PC-9 (cell line): ENCODE measurements at regions not wholly inside any gene's neighbourhood (a gene's known extent, or its start where the extent isn't known, plus 50 kb on each side); places are given as distances from the start of the nearest gene placed in this dataset.

Source experiments
- BruUV-seq: library from RNA; stranded (reverse); fragments of 400-500 nt; replicated peaks from 2 replicates; lab custom pipeline; 2021; lab: Mats Ljungman, UMichigan
- CTCF ChIA-PET: fragments of 300-600 bp; sonication (Branson Sonifier 250); formaldehyde crosslinking; loops from one replicate; lab custom pipeline; 2022; ENCODE audit warnings: antibody characterized with exemption; lab: Charles Lee
- POLR2A ChIA-PET: fragments of 300-600 bp; sonication (Branson Sonifier 250); formaldehyde crosslinking; loops from one replicate; lab custom pipeline; 2022; ENCODE audit warnings: antibody characterized with exemption; ENCODE audit not compliant: unreplicated experiment; lab: Charles Lee
- DNase-seq, 2 experiments: peaks; one replicate each; pipeline versions ENCODE4 v3.0.0 to v3.0.0-alpha.2; 2015 to 2022; ENCODE audit warnings: mixed read lengths in 1 of 2
- H2AFZ ChIP-seq: fragments of 200-600 bp; sonication (generic); 2 replicates; pipeline ENCODE4 v1.8.1; 2017; ENCODE audit warnings: antibody characterized with exemption
- H3F3A ChIP-seq: fragments of 200-600 bp; sonication (generic); 2 replicates; pipeline ENCODE4 v1.8.1; 2017; ENCODE audit warnings: antibody characterized with exemption, mild to moderate bottlenecking, low read depth; ENCODE audit not compliant: insufficient read depth
- H3K27ac ChIP-seq: fragments of 200-600 bp; sonication (generic); 2 replicates; pipeline ENCODE4 v1.6.1; 2016; ENCODE audit warnings: mixed run types
- H3K27me3 ChIP-seq: fragments of 200-600 bp; sonication (generic); 2 replicates; pipeline ENCODE4 v1.6.1; 2016; ENCODE audit warnings: low read depth, mixed run types; ENCODE audit not compliant: insufficient read depth
- H3K36me3 ChIP-seq: fragments of 200-600 bp; sonication (generic); 2 replicates; pipeline ENCODE4 v1.6.1; 2016; ENCODE audit warnings: low read depth, mixed run types
- H3K4me1 ChIP-seq: fragments of 200-600 bp; sonication (generic); replicated peaks from 2 replicates; pipeline ENCODE4 v1.6.1; 2016; ENCODE audit warnings: mixed run types; ENCODE audit not compliant: insufficient read depth
- H3K4me2 ChIP-seq: fragments of 200-600 bp; sonication (generic); 2 replicates; pipeline ENCODE4 v1.6.1; 2017; ENCODE audit warnings: mixed run types
- H3K4me3 ChIP-seq: fragments of 200-600 bp; sonication (generic); 2 replicates; pipeline ENCODE4 v1.6.1; 2016; ENCODE audit warnings: mixed run types
- H3K79me2 ChIP-seq: fragments of 200-600 bp; sonication (generic); 2 replicates; pipeline ENCODE4 v1.6.1; 2017; ENCODE audit warnings: low read depth, mixed run types
- H3K9me2 ChIP-seq: fragments of 200-600 bp; sonication (generic); 2 replicates; pipeline ENCODE4 v1.8.1; 2017; ENCODE audit warnings: mild to moderate bottlenecking; ENCODE audit not compliant: insufficient read depth
- H3K9me3 ChIP-seq: fragments of 200-600 bp; sonication (generic); 2 replicates; pipeline ENCODE4 v1.8.1; 2016; ENCODE audit warnings: low read depth; ENCODE audit not compliant: insufficient read depth
- H4K20me1 ChIP-seq: fragments of 200-600 bp; sonication (generic); 2 replicates; pipeline ENCODE4 v1.8.1; 2017; ENCODE audit not compliant: insufficient read depth
- CTCF ChIP-seq: fragments of 200-600 bp; sonication (generic); conservative IDR thresholded peaks from 2 replicates; pipeline ENCODE4 v1.6.1; 2017; ENCODE audit warnings: mixed run types, antibody characterized with exemption, mild to moderate bottlenecking, moderate library complexity
- EZH2 ChIP-seq: fragments of 200-600 bp; sonication (generic); IDR thresholded peaks from 2 replicates; pipeline ENCODE4 v1.8.0; 2017; ENCODE audit warnings: antibody characterized with exemption, low read depth
- intact Hi-C: fragments of 100-400 bp; cut with micrococcal nuclease; formaldehyde crosslinking; loops from one replicate; pipeline ENCODE4 v1.10.0; 2022; ENCODE audit not compliant: unreplicated experiment

DNA sequence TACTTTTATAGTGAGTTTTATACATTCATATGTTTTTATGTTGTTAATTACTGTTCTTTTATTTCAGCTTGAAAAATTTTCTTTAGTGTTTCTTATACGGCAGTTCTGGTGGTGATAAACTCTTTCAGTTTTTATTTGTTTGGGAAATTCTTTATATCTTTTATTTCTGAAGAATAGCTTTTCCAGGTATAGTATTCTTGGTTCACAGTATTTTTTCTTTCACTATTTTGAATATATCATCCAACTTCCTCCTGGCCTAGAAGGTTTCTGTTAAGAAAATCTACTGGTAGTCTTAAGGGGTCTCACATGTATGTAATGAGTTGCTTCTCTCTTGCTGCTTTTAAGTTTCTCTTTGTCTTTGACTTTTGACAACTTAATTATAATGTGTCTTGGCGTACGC, 79.4 kb downstream of the NXNL2 start:
- CTCF ChIA-PET: no interaction called here
- BruUV-seq: no TSS peak

DNA sequence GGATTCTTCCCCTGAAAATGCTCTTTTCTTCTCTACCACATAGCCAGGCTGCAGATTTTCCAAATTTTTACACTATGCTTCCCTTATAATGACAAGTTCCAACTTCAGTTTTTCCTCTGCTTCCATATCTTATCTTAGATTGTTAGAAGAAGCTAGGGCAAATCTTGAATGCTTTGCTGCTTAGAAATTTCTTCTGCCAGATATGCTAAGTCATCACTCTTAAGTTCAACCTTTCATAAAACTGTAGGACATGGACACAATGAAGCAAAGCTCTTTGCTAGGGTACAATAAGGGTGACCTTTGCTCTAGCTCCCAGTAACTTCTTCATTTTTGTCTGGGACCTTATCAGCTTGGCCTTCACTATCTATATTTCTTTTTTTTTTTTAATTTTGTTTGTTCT, 88.7 kb downstream of the NXNL2 start:
- no peaks in the 10 kb centered on the region for H3F3A ChIP-seq
- no peak for DNase-seq
- H3K27me3 ChIP-seq: no peaks in the 10 kb centered on the region
- no peaks in the 10 kb centered on the region for H3K36me3 ChIP-seq
- no peaks in the 10 kb centered on the region for H3K9me3 ChIP-seq
- H3K9me2 ChIP-seq: no peaks in the 10 kb centered on the region
- no peak overlapping the region for H2AFZ ChIP-seq
- no peak for TF ChIP-seq CTCF
- TF ChIP-seq EZH2: no peak
- H3K4me1 ChIP-seq: no peaks in the 10 kb centered on the region
- H4K20me1 ChIP-seq: no peaks in the 10 kb centered on the region
- no TSS peak for BruUV-seq
- ChIA-PET CTCF (no interaction called here), POLR2A (no interaction called here)
- intact Hi-C loops: no loop called here
- no peak overlapping the region for H3K27ac ChIP-seq
- H3K4me2 ChIP-seq: no peak overlapping the region
- H3K79me2 ChIP-seq: no peaks in the 10 kb centered on the region
- H3K4me3 ChIP-seq: no peak overlapping the region

More for the DNA sequence above, 79.4 kb downstream of the NXNL2 start:
- no peak for DNase-seq
- no peak overlapping the region for H2AFZ ChIP-seq
- intact Hi-C loops: no loop called here
- no peak overlapping the region for H3K27ac ChIP-seq
- H4K20me1 ChIP-seq: no peaks in the 10 kb centered on the region
- TF ChIP-seq CTCF: no peak
- TF ChIP-seq EZH2: no peak
- H3K27me3 ChIP-seq: no peaks in the 10 kb centered on the region
- no peaks in the 10 kb centered on the region for H3K4me1 ChIP-seq
- H3K4me3 ChIP-seq: no peak overlapping the region
- no peak overlapping the region for H3K4me2 ChIP-seq
- no peaks in the 10 kb centered on the region for H3F3A ChIP-seq
- H3K9me2 ChIP-seq: no peaks in the 10 kb centered on the region
- no peaks in the 10 kb centered on the region for H3K79me2 ChIP-seq
- no peaks in the 10 kb centered on the region for H3K36me3 ChIP-seq
- POLR2A ChIA-PET: no interaction called here
- peaks cover 7% of the 10 kb centered on the region; the same call in 1 of the 2 replicates for H3K9me3 ChIP-seq

DNA sequence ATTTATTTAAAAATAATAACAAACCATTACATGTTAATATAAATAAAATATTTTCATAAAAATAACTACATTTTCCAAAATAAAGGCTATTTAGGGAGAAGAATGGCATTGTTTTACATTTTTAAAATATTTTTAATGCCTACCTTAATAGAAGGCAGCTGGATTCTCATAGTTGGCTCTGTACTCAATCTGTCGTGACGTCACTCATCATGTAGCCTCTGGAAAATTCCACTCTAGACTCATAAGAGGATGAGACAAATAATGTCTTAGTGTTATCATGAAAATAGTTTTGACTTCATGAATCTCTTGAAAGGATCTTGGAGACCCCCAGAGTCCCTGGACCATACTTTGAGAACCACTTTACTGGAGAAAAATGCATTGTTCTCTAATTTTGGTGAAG, 93.1 kb downstream of the NXNL2 start:
- BruUV-seq: no TSS peak
- TF ChIP-seq CTCF (no peak), EZH2 (no peak)
- Histone ChIP-seq H3K36me3 (no peaks in the 10 kb centered on the region), H3K4me3 (no peak overlapping the region), H3F3A (no peaks in the 10 kb centered on the region), H3K79me2 (no peaks in the 10 kb centered on the region), H3K9me3 (no peaks in the 10 kb centered on the region), H4K20me1 (no peaks in the 10 kb centered on the region), H3K4me2 (no peak overlapping the region), H2AFZ (no peak overlapping the region), H3K9me2 (no peaks in the 10 kb centered on the region), H3K27ac (no peak overlapping the region), H3K4me1 (no peaks in the 10 kb centered on the region), H3K27me3 (no peaks in the 10 kb centered on the region)
- no peak for DNase-seq
- intact Hi-C loops: no loop called here
- CTCF ChIA-PET: no interaction called here
- POLR2A ChIA-PET: no interaction called here
